Cerebellar nuclear complex (tissue), 1 donor: ENCODE measurements at regions not wholly inside any gene's neighbourhood (a gene's known extent, or its start where the extent isn't known, plus 50 kb on each side); places are given as distances from the start of the nearest gene placed in this dataset.
A peak's percentile ranks its signal among the peaks of the same experiment; 100 is the strongest.
"Not testable (repeated sequence)": the region's sequence is repeated elsewhere in the genome, so short reads cannot be mapped to it uniquely, and the experiment has no call there.

Experiments used
- DNase-seq, 2 experiments: peaks; one replicate each; lab custom pipeline; 2025; lab: John Stamatoyannopoulos, UW

DNA sequence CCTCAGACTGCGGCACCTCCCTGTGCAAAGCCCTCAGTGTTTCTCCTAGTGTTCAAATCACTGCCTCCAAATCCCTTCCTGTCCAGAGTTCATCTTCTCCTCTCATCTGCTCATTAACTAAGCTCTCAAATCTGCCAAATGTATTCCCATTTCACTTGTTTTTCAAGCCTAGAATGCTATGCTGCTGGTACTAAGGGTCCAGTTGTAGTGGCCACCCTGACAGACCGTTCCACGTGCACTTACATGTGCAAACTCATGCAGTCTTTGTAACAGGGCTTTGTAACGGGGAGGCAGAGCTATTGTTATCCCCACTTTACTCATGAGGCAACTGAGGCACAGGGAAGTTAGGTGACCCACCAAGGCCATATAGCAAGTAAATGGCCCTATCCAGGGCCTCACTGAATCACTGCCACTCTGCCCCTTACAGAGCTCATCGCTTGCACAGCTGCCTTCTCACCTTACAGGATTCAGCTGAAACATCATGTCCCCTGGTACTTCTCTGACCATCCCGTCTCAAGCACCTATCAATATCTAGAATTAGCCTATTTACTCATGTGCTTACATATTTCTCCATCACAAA, 153.0 kb upstream of the PDE1C start:
- DNase-seq = no peak

DNA sequence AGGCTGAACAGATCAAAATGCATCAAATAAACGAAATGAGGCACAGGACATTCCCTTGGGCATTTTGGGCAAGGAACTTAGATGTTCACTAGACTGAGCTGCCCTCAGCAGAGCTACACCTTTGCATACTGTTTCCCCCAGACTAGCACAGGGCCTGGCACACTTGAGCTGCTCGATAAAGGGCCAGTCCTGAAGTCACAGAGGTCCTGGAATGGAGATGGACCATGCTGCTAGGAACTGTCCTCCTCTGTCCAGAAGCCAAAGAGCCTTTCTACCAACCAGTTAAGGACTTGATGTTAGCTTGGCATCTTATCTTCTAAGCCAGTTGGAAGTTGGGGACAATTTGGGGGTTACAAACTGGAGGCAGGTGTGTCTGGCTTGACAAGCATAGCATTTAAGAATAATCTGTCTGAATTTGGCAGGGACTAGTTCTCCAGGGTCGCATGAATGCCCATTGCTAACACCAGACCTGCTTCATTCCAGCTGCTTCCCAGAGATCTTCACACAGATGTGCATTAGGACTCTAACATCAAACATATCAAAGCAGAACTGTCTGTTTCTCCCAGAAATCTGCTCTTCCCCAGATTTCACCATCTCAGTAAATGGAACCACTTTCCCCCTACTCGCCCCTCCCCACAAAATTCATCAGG, 152.2 kb upstream of the PDE1C start:
- DNase-seq = no peak

DNA sequence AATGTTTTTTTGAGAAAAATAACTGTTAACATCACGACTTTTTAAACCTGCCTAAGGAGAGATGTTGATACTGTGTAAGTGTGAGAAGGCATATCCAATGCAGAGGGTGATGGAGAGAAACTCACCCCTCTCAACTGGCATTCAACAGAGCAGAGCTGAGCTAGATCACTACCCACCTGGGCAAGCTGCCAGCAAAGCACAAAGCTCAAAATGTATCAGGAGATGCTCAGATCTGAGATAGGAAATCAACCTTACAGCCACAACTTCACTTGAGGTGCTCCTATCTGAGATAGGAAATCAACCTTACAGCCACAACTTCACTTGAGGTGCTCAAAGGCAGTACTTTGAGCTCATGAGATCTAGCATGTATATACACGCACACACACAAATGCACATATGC, 151.5 kb upstream of the PDE1C start:
- DNase-seq = no peak

DNA sequence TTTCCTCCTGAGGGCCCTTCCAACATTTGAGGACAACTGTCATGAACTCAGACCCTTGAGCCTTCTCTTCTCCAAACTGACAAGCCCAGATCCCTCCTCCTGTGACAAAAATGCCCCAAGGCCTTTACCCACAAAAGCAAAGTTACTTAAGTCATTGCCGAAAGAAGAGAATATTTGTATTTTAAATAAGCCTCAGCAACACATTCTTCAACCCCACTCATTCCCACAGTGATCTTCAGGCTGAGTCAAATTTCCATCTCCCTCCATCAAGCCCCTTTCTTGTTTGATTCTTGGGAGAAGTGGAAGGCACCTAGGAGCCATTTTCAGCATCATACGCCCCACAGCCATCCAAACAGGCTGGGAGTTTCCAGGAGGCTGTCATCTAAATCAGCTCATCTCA, 150.8 kb upstream of the PDE1C start:
- DNase-seq = no peak

DNA sequence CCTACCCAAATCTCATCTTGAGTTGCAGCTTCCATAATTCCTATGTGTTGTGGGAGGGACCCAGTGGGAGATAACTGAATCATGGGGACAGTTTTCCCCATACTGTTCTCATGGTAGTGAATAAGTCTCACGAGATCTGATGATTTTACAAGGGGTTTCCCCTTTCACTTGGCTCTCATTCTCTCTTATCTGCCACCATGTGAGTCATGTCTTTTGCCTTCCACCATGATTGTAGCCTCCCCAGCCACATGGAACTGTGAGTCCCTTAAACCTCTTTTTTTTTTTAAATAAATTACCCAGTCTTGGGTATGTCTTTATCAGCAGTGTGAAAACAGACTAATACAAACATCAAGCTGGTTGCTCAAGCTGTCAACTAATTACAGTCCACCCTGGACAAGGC, 149.6 kb upstream of the PDE1C start:
- DNase-seq = not testable (repeated sequence)

DNA sequence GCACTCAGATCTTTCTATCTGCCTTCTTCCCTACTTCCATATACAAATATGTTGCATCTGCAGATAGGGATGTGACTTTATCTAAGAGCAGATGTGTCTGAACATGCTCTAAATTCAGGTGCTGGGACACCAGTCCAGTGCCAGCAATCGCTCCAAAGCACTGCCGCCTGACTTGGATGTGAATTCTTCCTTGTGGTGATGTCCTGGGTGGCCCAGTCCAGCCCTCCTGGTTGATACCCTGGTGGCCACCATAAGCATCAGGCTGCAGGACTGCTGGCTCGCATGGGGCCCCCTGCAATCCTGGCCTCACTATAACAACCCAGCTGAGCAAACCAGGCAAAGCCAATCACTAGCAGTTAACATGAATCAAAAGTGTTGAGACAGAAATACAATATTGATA, 149.2 kb upstream of the PDE1C start:
- no peak for DNase-seq

DNA sequence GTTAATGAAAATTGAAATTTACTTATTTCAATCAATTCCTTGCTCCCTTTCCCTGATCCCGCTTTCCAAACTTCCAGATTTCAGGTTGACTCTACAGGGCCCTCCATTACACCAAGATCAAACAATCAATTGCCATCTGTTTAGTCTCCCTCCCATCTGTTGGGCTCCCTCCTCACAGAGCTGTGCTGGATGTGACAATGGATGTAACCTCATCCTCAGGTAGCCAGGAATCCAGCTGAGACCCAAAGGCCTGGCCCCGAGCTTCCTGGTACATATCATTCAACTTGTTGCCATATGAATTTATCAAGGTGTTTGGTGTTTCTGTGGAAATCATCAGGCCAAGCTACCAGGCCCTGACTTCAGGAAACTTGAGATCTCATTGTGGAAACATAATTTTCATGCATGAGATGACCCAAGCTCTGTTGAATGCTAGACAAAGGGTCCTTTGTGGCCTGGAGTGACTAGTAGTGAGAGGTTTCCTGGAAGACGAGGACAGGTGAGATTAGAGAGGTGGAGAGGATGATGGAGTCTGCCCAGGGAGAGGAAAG, 148.6 kb upstream of the PDE1C start:
- DNase-seq = no peak

DNA sequence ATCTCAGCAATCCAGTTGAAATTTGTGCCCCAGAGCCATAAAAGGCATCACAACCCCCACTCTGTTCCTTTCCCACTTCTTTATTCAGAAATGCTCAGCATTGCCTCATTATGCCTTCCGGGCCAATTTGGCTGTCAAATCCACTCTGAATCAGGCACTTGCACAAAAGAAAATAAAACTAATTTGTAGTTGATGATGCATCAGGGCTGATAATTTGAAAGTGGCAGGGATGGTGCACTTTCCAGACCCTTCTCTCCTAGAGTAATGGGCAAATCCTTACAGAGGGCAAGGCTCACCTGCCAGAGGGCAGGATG, 147.9 kb upstream of the PDE1C start:
- no peak for DNase-seq

DNA sequence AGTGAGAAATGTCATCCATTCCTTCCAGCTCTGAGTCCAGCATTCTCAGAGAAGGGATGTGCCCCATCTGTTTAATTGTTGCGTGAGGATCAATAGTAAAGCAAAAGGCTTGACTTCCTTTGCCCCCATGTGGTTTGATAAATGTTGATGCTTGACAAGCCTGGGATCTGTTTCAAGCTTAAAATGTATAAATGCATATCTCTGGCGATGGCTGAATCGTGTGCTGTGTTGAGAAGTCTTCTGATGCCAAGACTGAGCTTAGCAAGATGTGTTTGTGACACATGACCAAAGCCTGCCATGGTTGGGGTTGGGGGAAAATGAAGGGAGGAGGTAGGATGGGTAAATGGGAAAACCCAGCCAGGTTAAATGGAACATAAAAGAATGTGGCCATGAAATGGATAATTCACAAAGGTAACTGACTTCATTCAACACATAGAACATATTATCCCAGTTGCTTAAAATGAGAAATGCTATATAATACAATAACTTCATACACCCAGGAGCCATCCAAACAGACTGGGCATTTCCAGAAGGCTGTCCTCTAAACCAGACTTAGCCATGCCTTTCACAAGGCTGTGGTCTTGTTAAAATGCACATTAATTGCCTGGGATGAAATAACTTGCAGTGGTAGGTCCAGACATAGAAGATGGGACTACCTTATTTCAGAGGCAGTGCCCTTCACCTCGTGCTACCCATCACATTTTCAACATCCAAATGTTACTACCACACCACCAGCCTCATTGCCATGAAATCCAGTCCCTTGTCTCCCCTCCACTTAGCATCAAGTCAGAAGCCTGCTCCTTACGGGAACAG, 147.3 kb upstream of the PDE1C start:
- DNase-seq = no peak

DNA sequence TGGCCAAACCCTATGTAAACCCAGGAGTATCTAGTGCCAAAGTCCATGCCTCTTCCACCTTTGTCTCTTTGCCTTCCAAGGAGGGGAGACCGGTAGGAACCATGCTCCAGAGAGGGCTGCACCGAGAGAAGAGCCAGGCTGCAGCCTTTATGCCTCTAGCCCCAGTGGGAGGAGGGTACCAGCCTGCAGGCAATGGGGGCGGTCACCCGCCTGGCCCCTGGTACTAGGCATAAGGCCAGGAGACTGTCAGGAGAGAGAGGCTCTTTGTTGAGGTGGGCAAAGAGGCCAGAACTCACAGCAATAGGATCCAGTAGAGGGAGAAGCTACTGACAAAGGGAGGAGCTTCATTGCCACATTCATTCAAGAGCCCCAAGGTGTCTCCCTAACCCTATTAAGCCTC, 146.6 kb upstream of the PDE1C start:
- DNase-seq = no peak

DNA sequence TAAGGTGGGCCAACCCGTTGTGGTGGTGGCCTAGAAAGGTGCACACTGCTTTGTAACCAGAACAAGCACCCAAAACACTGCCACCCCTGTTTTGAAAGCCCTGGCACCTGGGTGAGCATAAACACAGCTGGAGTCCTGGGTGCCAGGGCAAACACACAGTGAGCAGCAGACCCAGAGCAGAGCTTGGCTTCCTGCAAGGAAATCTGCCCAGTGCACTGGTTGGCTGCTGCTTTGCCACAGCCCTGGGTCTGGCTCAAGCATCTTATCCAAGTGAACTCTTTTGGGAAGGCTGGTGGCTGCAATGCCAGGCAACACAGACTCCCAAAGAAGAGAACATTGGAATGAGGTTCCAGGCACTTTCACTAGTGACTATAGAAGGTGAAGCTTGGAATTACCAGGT, 145.5 kb upstream of the PDE1C start:
- DNase-seq = no peak

DNA sequence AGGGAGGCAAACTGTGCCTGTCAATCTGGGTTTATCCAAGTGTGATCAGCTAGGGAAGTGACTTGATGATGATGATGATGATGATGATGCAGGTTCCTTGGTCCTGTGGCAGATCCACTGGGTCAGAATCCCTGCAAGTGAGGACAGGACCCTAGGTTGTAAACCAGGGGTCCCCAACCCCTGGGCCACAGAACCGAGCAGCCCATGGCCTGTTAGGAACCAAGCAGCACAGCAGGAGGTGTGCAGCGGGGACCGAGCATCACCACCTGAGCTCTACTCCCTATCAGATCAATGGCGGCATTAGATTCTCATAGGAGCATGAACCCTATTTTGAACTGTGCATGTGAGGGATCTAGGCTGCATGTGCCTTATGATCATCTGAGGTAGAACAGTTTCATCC, 144.7 kb upstream of the PDE1C start:
- no peak for DNase-seq

DNA sequence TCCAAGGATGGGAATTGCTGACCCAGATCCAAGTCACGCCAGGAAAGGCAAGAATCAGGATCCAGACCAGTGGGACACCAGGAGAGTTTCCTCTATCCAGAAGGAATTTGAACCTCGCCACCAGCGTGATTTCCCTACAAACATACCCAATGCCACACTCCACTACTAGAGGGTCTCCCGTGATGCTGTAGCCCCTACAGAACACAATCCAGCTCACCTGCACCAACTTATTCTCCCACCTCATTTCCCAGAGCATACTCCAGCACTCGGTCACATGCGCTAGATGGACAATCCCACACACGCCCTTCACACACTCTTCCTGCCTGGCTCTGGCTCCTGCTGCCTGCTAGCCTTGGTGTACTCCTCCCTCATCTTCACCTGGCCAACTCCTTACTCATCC, 142.1 kb upstream of the PDE1C start:
- no peak for DNase-seq

DNA sequence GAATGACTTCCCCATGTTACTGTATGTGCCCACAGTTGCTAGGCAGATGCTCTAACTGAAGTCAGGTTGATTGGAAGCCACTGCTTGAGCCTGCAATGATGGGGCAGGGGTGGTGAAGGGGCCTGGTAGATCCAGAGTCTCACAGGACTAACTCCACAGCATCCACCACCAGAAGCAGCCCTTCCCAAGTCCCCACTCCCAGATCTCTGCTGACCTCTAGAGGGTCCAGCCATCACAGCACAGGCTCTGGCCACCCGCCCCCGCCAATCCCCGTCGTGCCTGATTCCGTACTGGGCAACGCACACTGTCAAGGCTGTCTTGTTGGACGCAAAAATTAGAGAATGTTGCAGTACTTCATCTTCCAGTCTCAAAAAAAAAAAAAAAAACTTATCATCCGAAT, 136.8 kb upstream of the PDE1C start:
- no peak for DNase-seq

DNA sequence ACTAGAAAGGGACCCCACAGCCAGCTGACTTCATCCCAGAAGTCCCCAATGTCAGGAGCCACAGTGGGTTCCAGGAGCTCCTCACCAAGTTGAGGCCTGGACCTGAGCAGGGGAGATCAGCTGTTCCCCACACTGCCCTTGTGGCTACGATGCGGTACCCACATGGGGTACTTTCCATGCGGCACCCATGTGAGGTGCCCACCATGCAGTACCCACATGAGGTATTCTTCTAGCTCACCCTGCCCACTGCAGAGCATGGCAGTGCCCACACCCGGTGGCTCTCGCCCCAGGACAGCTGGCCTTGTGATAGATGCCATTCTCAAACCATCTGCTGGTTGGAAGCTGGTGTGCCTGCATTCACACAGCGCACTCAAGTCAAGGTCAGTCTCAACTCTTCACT, 136.3 kb upstream of the PDE1C start:
- no peak for DNase-seq

DNA sequence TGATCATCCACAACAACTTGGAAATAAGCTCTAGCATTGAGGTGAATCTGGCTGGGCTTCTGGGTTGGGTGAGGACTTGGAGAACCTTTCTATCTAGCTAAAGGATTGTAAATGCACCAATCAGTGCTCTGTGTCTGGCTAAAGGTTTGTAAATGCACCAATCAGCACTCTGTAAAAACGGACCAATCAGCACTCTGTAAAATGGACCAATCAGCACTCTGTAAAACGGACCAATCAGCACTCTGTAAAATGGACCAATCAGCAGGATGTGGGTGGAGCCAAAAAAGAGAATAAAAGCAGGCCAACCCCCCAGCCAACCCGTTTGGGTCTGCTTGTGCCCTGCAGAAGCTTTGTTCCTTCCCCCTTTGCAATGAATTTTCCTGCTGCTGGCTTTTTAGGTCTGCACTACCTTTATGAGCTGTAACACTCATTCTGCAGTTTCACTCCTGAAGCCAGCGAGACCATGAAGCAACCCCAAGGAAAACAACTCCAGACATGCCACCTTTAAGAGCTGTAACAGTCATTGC, 135.2 kb upstream of the PDE1C start:
- DNase-seq = not testable (repeated sequence)

DNA sequence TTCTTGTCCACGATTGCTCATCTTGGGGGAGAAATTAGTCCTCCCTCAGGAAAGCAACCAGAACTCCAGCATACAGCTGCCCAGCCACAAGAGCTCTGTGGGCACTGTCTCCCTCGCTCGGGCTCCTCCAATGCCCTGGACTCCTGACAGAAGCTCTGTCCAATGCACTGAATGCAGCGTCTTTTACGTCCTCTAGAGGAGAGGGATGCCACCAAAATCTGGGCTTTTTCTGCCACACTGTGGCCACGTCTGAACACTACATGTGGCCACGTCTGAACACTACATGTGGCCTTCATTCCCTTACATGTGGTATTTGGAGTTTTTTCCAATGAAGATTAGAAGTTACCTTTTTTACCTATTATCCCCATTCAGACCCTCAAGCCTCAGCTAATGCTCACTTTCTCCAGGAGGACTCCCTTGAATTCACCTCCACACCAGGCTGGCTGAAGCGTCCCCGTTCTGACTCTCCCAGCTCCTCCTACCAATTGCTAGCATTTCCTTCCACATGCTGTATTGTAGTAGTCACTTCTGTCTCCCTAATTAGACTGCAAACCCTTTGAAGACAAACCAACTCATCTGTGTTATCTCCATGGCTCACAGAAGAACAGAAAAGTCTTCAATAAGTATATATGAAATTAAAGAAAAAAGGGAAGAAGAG, 134.3 kb upstream of the PDE1C start:
- DNase-seq = peak; percentile 10 to 76

DNA sequence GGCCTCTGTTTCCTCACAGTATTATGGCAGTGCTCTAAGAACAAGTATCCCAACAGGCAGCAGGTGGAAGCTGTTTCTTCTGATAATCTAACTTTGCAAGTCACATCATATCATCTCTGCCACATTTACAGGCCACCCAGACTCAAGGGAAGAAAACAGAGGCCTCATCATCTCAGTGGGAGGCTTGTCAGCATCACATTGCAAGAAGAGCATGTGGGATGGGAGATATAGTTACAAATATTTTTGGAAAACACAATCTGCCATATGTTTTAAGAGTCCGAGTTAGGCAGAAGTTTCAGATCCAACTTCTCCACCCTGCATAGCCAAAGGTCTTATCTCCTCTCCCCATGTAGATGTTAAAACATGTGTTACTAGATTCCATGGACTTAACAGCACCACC, 130.4 kb upstream of the PDE1C start:
- DNase-seq = no peak

DNA sequence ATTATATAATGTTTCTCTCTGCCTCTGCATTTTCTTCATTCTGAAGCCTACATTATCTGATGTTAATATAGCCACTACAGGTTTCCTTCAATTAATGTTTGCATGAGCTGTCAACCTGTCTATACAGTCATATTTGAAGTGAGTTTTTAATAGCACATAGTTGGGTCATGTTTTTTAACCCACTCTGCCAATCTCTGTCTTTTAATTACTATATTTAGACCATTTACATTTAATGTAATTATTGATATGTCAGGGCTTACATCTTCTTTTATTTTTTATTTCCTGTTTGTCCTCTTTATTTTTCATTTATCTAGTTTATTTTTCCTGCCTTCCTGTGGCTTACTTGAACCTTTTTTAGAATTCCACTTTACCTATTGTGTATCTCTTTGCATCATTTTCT, 124.3 kb upstream of the PDE1C start:
- no peak for DNase-seq

DNA sequence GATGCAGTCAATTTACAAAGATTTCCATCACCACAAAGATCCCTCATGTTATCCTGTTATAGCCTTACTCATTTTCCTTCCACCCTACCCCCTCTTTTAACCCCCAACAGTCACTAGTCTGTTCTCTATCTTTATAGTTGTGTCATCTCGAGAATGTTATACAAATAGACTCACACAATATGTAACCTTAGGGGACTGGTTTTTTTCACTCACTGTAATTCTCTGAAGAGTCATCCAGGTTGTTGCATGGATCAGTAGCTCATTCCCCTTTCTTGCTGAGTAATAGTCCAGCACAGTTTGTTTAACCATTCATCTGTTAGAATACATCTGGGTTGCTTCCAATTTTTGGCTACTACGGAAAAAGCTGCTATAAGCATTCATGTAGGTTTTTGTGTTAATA, 121.1 kb upstream of the PDE1C start:
- no peak for DNase-seq

DNA sequence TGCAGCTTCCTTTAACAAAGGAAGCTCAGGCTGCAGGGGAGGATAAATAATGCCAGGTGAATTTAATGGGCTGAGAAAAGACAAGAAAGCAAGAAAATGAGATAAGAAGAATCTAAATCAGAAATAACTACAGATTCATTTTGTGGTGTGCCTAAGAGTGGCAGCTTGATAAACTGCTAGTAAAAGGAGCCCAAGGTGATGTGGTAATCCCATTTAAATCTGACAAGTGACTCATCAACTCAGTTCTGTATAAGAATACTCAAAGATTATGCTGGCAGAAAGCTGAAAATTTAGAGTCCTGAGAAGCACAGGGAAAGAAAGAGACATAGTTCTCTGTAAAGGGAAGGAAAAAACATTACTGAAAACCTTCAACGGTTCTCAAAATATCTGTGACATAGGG, 109.4 kb upstream of the PDE1C start:
- DNase-seq = no peak

DNA sequence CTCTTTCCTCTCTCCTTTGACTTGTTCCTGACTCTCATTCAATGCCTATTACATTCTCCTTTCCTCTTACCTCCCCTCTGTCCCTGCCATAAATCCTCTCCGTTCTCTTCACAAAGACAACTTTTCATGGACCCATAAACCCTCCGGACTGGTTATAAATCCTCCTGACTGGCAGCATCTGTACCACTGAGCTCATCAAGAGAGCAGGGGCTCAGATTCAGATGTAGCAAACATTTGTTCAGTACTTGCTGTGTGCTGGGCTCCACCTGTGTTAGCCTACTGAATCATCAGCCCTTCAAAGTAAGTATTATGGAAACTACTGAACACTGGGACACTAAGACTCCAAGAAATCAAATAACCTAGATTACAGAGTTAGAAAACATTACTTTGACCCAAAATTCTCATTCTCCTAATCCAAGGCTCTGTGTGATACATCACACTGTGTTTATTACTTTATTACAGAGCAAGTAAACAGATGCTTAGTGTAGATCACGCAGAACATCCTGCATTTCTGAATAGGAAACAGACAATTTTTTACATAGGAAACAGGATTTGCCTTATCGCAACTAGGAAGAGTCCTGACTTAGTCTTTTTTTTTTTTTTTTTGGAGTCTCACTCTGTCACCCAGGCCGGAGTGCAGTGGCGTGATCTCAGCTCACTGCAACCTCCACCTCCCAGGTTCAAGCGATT, 108.6 kb upstream of the PDE1C start:
- DNase-seq = no peak
